HL-60 (cell line): ENCODE measurements at regions not wholly inside any gene's neighbourhood (a gene's known extent, or its start where the extent isn't known, plus 50 kb on each side); places are given as distances from the start of the nearest gene placed in this dataset.

Source experiments
- CTCF ChIP-seq: IDR thresholded peaks from one replicate; pipeline ENCODE4 v1.5.1; 2011; ENCODE audit warnings: low read length, control low read depth, inconsistent platforms; ENCODE audit not compliant: insufficient read depth
- GABPA ChIP-seq: IDR thresholded peaks from 2 replicates; pipeline ENCODE4 v1.6.1; 2012; ENCODE audit warnings: low read depth
- POLR2AphosphoS5 ChIP-seq: IDR thresholded peaks from 2 replicates; pipeline ENCODE4 v1.6.1; 2012; ENCODE audit warnings: low read depth
- REST ChIP-seq: IDR thresholded peaks from 2 replicates; pipeline ENCODE4 v1.6.1; 2012; ENCODE audit warnings: low read depth; ENCODE audit not compliant: insufficient replicate concordance
- SPI1 ChIP-seq: IDR thresholded peaks from 2 replicates; pipeline ENCODE4 v1.6.1; 2012; ENCODE audit warnings: low read depth, mild to moderate bottlenecking, borderline replicate concordance

- TF ChIP-seq POLR2AphosphoS5 = no peak
- no peak for TF ChIP-seq REST
- TF ChIP-seq CTCF = no peak
- TF ChIP-seq GABPA = no peak
- TF ChIP-seq SPI1 = no peak
These were observed 153.4 kb upstream of the SKOR2 start for GRCh38 chr18:47404845-47405244.
